Ascending aorta (tissue), 2 donors: ENCODE measurements at regions not wholly inside any gene's neighbourhood (a gene's known extent, or its start where the extent isn't known, plus 50 kb on each side); places are given as distances from the start of the nearest gene placed in this dataset.
"Not testable (repeated sequence)": the region's sequence is repeated elsewhere in the genome, so short reads cannot be mapped to it uniquely, and the experiment has no call there.

Experiments
- DNase-seq, 2 donors: peaks; one replicate each; pipeline ENCODE4 v3.0.0-alpha.2; 2019; ENCODE audit warnings: low spot score in 2 of 2
- H3K27ac ChIP-seq, 2 donors: fragments of 200-600 bp; sonication (generic); one replicate each; pipeline ENCODE4 v1.5.1; 2016 to 2017; ENCODE audit warnings: mild to moderate bottlenecking in 1 of 2
- H3K27me3 ChIP-seq: fragments of 200-600 bp; sonication (generic); one replicate; pipeline ENCODE4 v1.5.1; 2017
- H3K36me3 ChIP-seq, 2 donors: fragments of 200-600 bp; sonication (generic); one replicate each; pipeline ENCODE4 v1.5.1; 2016
- H3K4me1 ChIP-seq, 2 donors: fragments of 200-600 bp; sonication (generic); one replicate each; pipeline ENCODE4 v1.5.1; 2016 to 2017; ENCODE audit warnings: mild to moderate bottlenecking in 1 of 2
- H3K4me3 ChIP-seq, 2 donors: fragments of 200-600 bp; sonication (generic); one replicate each; pipeline ENCODE4 v1.5.1; 2016 to 2017; ENCODE audit warnings: mild to moderate bottlenecking in 1 of 2
- H3K9me3 ChIP-seq, 2 donors: fragments of 200-600 bp; sonication (generic); one replicate each; pipeline ENCODE4 v1.5.1; 2016
- intact Hi-C: fragments of 100-400 bp; cut with DNase I; formaldehyde crosslinking; loops from one replicate; pipeline ENCODE4 v1.15.1; 2023
- TF ChIP-seq, protein P1 (sequence below), 3 experiments: fragments of 200-600 bp in 2 of 3; fragments of 450-650 bp in 1 of 3; sonication (generic) in 2 of 3; IDR thresholded peaks; one replicate each; pipeline ENCODE4 v1.5.1; 2016 to 2019; ENCODE audit warnings: antibody characterized with exemption in 3 of 3, mild to moderate bottlenecking in 1 of 3, moderate library complexity in 1 of 3

GRCh38 chr5:23411994-23412393 lies 95.4 kb upstream of the PRDM9 start:
- TF ChIP-seq, protein P1, sequence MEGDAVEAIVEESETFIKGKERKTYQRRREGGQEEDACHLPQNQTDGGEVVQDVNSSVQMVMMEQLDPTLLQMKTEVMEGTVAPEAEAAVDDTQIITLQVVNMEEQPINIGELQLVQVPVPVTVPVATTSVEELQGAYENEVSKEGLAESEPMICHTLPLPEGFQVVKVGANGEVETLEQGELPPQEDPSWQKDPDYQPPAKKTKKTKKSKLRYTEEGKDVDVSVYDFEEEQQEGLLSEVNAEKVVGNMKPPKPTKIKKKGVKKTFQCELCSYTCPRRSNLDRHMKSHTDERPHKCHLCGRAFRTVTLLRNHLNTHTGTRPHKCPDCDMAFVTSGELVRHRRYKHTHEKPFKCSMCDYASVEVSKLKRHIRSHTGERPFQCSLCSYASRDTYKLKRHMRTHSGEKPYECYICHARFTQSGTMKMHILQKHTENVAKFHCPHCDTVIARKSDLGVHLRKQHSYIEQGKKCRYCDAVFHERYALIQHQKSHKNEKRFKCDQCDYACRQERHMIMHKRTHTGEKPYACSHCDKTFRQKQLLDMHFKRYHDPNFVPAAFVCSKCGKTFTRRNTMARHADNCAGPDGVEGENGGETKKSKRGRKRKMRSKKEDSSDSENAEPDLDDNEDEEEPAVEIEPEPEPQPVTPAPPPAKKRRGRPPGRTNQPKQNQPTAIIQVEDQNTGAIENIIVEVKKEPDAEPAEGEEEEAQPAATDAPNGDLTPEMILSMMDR (IDR thresholded peaks at IDR 0.05) = no peak
- intact Hi-C loops = no loop called here

GRCh38 chr5:23411200-23411599 lies 96.2 kb upstream of the PRDM9 start:
- no peak for DNase-seq
- H3K4me3 ChIP-seq = no peak overlapping the region
- TF ChIP-seq, protein P1 (IDR thresholded peaks at IDR 0.05) = no peak
- H3K4me1 ChIP-seq = no peaks in the 10 kb centered on the region
- H3K27ac ChIP-seq = no peak overlapping the region
- no peaks in the 10 kb centered on the region for H3K9me3 ChIP-seq
- no peaks in the 10 kb centered on the region for H3K36me3 ChIP-seq
- H3K27me3 ChIP-seq = no peaks in the 10 kb centered on the region
- intact Hi-C loops = no loop called here

More at GRCh38 chr5:23411994-23412393, 95.4 kb upstream of the PRDM9 start:
- no peak overlapping the region for H3K27ac ChIP-seq
- H3K4me3 ChIP-seq = no peak overlapping the region
- no peaks in the 10 kb centered on the region for H3K4me1 ChIP-seq
- no peaks in the 10 kb centered on the region for H3K9me3 ChIP-seq
- H3K27me3 ChIP-seq = no peaks in the 10 kb centered on the region
- H3K36me3 ChIP-seq = no peaks in the 10 kb centered on the region
- DNase-seq = no peak

- H3K27ac ChIP-seq, H3K4me1 ChIP-seq, H3K9me3 ChIP-seq, H3K4me3 ChIP-seq, DNase-seq, H3K27me3 ChIP-seq, intact Hi-C loops, H3K36me3 ChIP-seq: not testable (repeated sequence)
Measured at GRCh38 chr5:23410775-23411174, 96.6 kb upstream of the PRDM9 start.

DNA sequence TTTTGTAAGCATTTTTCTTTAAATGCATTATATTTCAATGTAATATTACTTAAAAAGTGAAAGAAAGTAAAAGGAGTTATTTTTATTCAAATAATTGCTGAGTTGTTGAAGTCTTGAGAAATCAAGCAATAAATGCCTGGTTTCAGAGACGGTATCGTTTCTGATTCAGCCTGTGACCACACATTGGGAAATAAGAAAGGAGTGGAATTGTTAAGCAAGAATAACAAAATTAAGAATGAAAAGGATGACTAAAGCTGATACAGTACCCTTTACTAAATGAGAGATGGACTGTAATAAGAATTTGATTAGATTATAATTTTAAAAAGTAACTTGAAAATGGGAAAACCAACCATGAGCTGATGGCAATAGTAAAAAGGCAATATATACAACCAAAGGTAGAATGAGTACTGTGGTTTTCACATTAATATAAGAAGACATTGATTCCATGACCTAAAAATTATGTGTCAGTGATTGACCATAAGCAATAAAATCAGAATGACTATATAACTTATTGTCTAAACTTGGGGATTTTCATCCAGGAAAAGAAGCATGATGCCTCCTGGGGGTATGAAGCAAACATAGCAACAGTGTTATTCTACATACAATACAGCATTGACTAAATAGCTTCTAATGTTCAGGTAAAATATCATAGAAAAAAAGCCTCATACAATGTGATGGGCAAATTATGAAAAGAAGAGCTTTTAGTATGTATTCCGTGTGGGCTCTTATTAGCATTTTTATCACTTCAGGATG lies 101.9 kb upstream of the PRDM9 start:
- no peaks in the 10 kb centered on the region for H3K9me3 ChIP-seq
- no peak overlapping the region for H3K27ac ChIP-seq
- no peaks in the 10 kb centered on the region for H3K27me3 ChIP-seq
- no peak for DNase-seq
- intact Hi-C loops = no loop called here
- no peaks in the 10 kb centered on the region for H3K36me3 ChIP-seq
- no peaks in the 10 kb centered on the region for H3K4me1 ChIP-seq
- H3K4me3 ChIP-seq = no peak overlapping the region
- TF ChIP-seq, protein P1 (IDR thresholded peaks at IDR 0.05) = no peak

DNA sequence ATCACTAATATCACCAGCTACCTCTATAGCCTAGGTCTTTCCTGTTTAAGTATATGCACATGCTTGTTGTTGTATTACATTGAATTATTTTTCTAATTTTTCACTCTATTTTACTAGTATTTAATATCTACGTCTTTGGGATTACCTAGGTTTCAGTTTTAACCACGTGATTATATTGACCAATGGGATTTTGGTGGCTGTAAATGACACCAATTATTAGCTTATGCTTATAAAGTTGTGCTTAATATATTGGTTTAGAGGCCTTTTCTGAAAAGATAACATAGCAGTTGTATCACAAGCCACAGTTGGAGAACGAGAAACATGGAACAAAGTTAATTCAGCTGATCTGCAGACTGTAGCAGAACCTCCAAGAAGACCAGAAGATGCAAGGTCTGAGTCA lies 104.8 kb upstream of the PRDM9 start:
- no peak overlapping the region for H3K4me3 ChIP-seq
- no peaks in the 10 kb centered on the region for H3K4me1 ChIP-seq
- TF ChIP-seq, protein P1 (IDR thresholded peaks at IDR 0.05) = no peak
- no peaks in the 10 kb centered on the region for H3K36me3 ChIP-seq
- DNase-seq = no peak
- no peaks in the 10 kb centered on the region for H3K9me3 ChIP-seq
- H3K27me3 ChIP-seq = no peaks in the 10 kb centered on the region
- no peak overlapping the region for H3K27ac ChIP-seq
- intact Hi-C loops = no loop called here

GRCh38 chr5:23400951-23401350 lies 106.5 kb upstream of the PRDM9 start:
- H3K27me3 ChIP-seq = no peaks in the 10 kb centered on the region
- TF ChIP-seq, protein P1 (IDR thresholded peaks at IDR 0.05) = no peak
- H3K27ac ChIP-seq = no peak overlapping the region
- H3K9me3 ChIP-seq = no peaks in the 10 kb centered on the region
- intact Hi-C loops = no loop called here
- no peaks in the 10 kb centered on the region for H3K36me3 ChIP-seq
- H3K4me3 ChIP-seq = no peak overlapping the region
- no peaks in the 10 kb centered on the region for H3K4me1 ChIP-seq
- DNase-seq = no peak
